ENCODE measurements at regions not wholly inside any gene's neighbourhood (a gene's known extent, or its start where the extent isn't known, plus 50 kb on each side); places are given as distances from the start of the nearest gene placed in this dataset.

GRCh38 chr1:79131626-79132025 lies 125.1 kb upstream of the ADGRL4 start:
- Histone ChIP-seq H3K27ac (replicated peaks) (no peak overlapping the region), H3K27me3 (ENCODE audit: insufficient read depth, poor library complexity, severe bottlenecking) (no peaks in the 10 kb centered on the region), H3K4me3 (replicated peaks; ENCODE audit: insufficient read depth, low read length) (no peak overlapping the region)
- no peak for DNase-seq (ENCODE audit: low read depth in 1 of 2, low spot score in 1 of 2)
- TF ChIP-seq GABPA (IDR thresholded peaks at IDR 0.05; ENCODE audit: low read depth) (no peak), SPI1 (IDR thresholded peaks at IDR 0.05; ENCODE audit: borderline replicate concordance, low read depth) (no peak), CTCF (IDR thresholded peaks at IDR 0.05; ENCODE audit: insufficient read depth, low read length) (no peak), REST (IDR thresholded peaks at IDR 0.05; ENCODE audit: insufficient replicate concordance, low read depth) (no peak), POLR2AphosphoS5 (IDR thresholded peaks at IDR 0.05; ENCODE audit: low read depth) (no peak)

GRCh38 chr1:79129914-79130313 lies 123.4 kb upstream of the ADGRL4 start:
- TF ChIP-seq CTCF (IDR thresholded peaks at IDR 0.05; ENCODE audit: insufficient read depth, low read length) (no peak), GABPA (IDR thresholded peaks at IDR 0.05; ENCODE audit: low read depth) (no peak), REST (IDR thresholded peaks at IDR 0.05; ENCODE audit: insufficient replicate concordance, low read depth) (no peak), POLR2AphosphoS5 (IDR thresholded peaks at IDR 0.05; ENCODE audit: low read depth) (no peak), SPI1 (IDR thresholded peaks at IDR 0.05; ENCODE audit: borderline replicate concordance, low read depth) (no peak)
- Histone ChIP-seq H3K27me3 (ENCODE audit: insufficient read depth, poor library complexity, severe bottlenecking) (no peaks in the 10 kb centered on the region), H3K27ac (replicated peaks) (no peak overlapping the region), H3K4me3 (replicated peaks; ENCODE audit: insufficient read depth, low read length) (no peak overlapping the region)
- no peak for DNase-seq (ENCODE audit: low read depth in 1 of 2, low spot score in 1 of 2)

- no peaks in the 10 kb centered on the region for H3K27me3 ChIP-seq (ENCODE audit: insufficient read depth, poor library complexity, severe bottlenecking)
- no peak overlapping the region for H3K27ac ChIP-seq (replicated peaks)
- H3K4me3 ChIP-seq (replicated peaks; ENCODE audit: insufficient read depth, low read length) = no peak overlapping the region
- TF ChIP-seq GABPA (IDR thresholded peaks at IDR 0.05; ENCODE audit: low read depth) = no peak
- TF ChIP-seq POLR2AphosphoS5 (IDR thresholded peaks at IDR 0.05; ENCODE audit: low read depth) = no peak
- TF ChIP-seq REST (IDR thresholded peaks at IDR 0.05; ENCODE audit: insufficient replicate concordance, low read depth) = no peak
- TF ChIP-seq SPI1 (IDR thresholded peaks at IDR 0.05; ENCODE audit: borderline replicate concordance, low read depth) = no peak
- no peak for TF ChIP-seq CTCF (IDR thresholded peaks at IDR 0.05; ENCODE audit: insufficient read depth, low read length)
- DNase-seq (ENCODE audit: low read depth in 1 of 2, low spot score in 1 of 2) = no peak
Observed at GRCh38 chr1:79128722-79129121, 122.2 kb upstream of the ADGRL4 start.
